ENCODE measurements at regions not wholly inside any gene's neighbourhood (a gene's known extent, or its start where the extent isn't known, plus 50 kb on each side); places are given as distances from the start of the nearest gene placed in this dataset.

- TF ChIP-seq MAX (IDR thresholded peaks at IDR 0.05; ENCODE audit: low read depth, low read length) (no peak), POLR2A (IDR thresholded peaks at IDR 0.05; ENCODE audit: extremely low read depth, insufficient read length) (no peak), MYC (IDR thresholded peaks at IDR 0.05; ENCODE audit: low read depth, low read length) (no peak)
- TF ChIP-seq, protein P1, sequence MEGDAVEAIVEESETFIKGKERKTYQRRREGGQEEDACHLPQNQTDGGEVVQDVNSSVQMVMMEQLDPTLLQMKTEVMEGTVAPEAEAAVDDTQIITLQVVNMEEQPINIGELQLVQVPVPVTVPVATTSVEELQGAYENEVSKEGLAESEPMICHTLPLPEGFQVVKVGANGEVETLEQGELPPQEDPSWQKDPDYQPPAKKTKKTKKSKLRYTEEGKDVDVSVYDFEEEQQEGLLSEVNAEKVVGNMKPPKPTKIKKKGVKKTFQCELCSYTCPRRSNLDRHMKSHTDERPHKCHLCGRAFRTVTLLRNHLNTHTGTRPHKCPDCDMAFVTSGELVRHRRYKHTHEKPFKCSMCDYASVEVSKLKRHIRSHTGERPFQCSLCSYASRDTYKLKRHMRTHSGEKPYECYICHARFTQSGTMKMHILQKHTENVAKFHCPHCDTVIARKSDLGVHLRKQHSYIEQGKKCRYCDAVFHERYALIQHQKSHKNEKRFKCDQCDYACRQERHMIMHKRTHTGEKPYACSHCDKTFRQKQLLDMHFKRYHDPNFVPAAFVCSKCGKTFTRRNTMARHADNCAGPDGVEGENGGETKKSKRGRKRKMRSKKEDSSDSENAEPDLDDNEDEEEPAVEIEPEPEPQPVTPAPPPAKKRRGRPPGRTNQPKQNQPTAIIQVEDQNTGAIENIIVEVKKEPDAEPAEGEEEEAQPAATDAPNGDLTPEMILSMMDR (IDR thresholded peaks at IDR 0.05; ENCODE audit: low read depth, low read length): no peak
Measured at GRCh38 chr20:59382907-59383306, 82.5 kb downstream of the EDN3 start.

Data from NB4 (cell line).